Ramos (cell line): ENCODE measurements at regions not wholly inside any gene's neighbourhood (a gene's known extent, or its start where the extent isn't known, plus 50 kb on each side); places are given as distances from the start of the nearest gene placed in this dataset.
"Not testable (repeated sequence)": the region's sequence is repeated elsewhere in the genome, so short reads cannot be mapped to it uniquely, and the experiment has no call there.

Experiments
- in situ Hi-C: fragments of 300-500 bp; cut with MboI; formaldehyde crosslinking; loops from one replicate; pipeline ENCODE4 v1.14.3; 2022; ENCODE audit warnings: low sequenced_read_pairs; ENCODE audit not compliant: unreplicated experiment

DNA sequence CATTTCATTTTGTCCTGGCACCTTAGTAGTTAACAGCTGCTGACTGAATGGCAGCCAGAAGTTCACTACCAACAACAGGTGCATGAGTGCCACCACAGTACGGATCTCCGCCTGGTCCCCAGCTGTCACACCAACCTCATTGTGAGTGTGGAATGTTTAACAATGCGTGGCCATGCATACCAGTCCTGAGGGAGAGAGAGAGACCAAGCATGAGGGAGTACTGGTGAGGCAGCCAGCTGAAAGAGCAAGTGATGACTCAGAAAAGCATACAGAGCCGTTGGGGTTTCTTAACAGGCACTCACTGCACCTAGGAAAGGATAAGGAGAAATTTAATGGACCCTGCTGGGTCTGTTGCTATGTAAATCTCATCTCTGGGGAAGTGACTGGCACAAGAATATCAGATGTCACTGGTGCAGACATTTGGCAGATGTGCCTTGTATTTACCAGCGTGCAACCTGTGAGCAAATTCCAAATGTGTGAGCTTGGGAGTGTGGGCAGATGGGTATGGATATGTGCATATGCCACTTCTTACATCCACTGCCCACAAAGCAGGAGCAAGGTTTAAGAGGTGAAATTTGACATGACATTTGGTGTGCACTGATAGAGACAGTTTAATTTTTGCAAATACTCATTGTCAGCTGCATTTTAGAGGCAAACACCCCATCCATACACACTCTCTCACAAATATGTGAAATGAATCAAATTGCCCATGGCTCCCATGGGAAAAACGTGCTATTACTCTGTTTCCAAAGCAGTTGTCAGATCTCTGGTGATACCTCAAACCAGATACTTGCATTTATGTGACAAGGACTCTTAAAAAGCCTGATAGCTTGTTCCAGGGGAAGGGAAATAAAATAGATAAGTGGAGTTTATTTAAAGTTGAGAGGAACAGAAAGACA is 245.2 kb upstream of the ARPP21 start:
- in situ Hi-C loops = no loop called here

DNA sequence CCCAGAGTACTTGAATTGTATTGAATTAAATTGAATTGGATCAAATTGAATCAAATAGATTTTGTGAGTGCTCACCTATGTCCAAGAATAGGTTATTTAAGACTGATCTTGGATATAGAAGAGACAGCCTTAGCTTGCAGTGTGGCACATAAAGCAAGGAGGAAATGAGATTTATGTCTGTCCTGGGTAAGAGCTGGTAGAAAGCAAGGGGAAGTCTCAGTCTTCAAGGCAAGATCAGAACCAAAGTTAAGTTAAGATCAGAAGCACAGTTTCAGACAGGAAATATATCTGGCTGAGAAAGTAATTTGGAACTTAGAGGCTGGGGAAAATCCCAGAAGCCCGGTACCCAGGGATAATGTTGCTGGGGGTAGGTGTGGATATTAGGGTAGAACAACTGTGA is 244.4 kb upstream of the ARPP21 start:
- in situ Hi-C loops = no loop called here

DNA sequence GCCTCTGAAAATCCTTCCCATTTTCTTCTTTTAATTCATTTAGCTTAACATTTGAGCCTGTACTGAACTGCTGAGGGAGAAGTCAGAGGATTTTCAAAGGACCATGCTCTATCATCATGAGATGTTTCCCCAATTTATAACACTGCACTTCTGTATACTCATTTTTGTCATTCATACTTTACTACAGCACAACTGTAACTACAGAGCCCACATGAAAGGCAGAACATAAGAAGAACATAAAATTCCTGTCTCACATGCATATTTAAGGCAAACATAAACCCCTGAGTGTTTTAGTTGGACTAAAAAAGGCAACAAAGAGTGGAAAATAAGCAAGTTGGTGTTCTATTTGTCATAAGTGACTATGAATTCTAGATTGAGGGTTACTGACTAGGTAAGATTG is 237.7 kb upstream of the ARPP21 start:
- in situ Hi-C loops = no loop called here

GRCh38 chr3:35404571-35404970 is 234.8 kb upstream of the ARPP21 start:
- in situ Hi-C loops = no loop called here

DNA sequence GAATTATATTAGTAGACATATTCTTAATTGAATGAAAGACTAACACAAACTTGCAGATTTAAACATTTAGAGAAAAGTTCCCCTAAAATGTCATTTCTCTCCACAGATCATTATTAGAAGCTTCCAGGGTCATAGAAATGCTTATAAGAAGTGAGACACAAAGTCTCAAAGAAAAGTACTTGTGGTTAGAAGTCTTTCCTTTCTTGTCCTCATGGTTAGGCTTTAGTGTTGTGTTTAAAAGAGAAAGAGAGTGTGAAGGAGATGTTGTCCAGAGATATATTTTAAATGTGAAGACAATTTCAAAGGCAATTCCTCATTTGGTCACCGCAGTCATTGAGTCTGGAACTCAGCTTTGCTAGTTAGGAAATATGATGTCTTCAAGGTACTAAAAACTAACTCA is 230.4 kb upstream of the ARPP21 start:
- in situ Hi-C loops = no loop called here

- in situ Hi-C loops = no loop called here
Measured at GRCh38 chr3:35409991-35410390, 229.3 kb upstream of the ARPP21 start.

DNA sequence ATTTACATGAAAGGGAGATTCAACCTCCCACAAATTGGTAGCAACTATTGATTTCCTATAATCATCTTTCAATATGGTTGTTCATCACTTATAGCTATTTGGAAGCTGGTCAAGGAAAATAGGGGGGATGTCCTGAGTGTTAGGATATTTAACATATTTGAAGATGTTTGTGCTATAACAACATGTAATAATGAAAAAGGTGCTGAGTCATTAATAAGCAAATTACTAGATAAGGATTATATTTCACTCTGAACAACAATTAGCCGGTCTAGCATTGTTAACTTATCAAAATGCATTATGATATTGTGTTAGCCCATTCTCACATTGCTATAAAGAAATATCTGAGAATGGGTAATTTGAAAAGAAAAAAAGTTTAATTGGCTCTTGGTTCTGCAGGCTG is 225.8 kb upstream of the ARPP21 start:
- in situ Hi-C loops = no loop called here

DNA sequence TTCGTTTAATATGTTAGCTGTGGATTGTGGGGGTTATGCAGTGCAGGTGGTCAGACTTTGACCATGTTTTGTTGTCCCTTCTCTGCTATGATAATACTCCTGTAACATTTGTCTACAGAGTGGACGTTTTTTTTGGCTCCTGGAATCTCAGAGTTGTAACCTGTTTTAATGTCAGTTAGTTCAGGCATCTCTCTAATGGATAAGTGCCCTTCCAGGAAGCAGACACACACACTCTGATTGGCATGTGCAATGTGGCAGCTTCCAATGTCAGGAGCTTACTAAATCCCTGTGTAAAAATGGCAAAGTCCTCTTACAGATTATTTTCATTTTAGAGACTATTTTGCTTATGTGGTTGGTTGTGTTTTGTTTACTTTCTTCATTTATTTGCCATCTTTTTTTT is 222.2 kb upstream of the ARPP21 start:
- in situ Hi-C loops = no loop called here

- in situ Hi-C loops = no loop called here
Measured at GRCh38 chr3:35422101-35422500, 217.2 kb upstream of the ARPP21 start.

DNA sequence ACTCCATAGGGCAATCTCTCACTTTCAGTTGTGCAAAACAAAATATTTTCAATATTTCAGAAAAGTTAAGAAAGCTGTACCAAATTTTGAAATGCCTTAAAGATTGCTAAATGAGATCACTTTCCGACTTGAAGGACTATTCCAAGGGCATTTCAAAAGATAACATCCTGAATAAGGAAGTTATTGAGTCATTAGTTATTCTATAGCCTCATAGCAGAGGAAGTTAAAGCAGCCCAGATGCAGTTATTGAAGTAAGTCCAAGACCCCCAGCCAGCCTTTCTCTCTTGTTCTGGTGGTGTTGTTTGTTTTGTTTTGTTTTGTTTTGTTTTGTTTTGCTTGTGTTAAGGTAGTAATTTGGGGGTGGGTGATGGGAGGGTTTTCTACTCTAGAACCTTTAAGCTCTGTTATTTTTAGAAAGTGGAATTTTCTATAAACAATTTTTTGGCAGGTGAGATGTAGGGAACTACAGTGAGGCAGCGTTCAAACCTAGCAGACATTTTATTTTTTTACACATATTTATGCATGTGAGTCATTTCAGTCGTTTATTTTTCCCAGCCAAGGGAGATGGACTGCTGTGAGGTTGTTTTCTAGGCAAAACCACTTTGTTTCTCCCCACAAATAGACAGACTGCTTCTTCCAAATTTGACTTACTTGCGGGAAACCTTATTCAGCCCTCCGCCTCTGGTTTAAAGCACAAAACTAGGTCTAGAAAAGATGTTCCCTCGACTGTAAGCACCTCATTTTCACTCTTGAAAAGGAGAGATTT is 216.3 kb upstream of the ARPP21 start:
- in situ Hi-C loops = no loop called here

DNA sequence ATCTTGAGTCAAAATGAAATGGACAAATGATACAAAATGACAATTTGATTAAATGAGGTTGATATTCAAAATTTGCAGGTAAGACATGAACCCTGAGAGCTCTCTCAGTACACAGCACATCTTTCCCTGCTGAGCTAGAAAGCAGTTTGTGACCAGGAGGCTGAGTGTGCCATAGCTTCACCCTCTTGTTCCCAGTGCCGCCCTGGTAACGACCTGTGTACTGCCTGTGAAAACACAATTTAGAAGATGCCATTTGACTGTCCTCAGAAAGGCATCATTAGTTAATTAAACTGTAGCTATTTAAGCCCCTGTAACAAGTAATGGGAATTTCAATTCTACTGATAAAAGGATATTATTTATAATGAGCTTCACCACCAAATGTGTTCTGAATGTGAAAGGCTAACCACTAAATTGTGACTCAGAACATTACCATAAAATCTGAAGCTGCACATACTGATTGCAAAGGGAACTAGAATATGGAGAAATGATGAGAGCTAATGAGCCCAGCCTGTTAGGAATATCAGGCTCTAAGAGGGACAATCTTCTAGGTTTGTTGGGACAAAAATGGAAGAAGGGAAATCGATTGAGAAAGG is 212.9 kb upstream of the ARPP21 start:
- in situ Hi-C loops = no loop called here

- in situ Hi-C loops = no loop called here
Measured at GRCh38 chr3:35437381-35437780, 201.9 kb upstream of the ARPP21 start.

- in situ Hi-C loops = no loop called here
Measured at GRCh38 chr3:35438101-35438500, 201.2 kb upstream of the ARPP21 start.

GRCh38 chr3:35439663-35440062 is 199.7 kb upstream of the ARPP21 start:
- in situ Hi-C loops = no loop called here

DNA sequence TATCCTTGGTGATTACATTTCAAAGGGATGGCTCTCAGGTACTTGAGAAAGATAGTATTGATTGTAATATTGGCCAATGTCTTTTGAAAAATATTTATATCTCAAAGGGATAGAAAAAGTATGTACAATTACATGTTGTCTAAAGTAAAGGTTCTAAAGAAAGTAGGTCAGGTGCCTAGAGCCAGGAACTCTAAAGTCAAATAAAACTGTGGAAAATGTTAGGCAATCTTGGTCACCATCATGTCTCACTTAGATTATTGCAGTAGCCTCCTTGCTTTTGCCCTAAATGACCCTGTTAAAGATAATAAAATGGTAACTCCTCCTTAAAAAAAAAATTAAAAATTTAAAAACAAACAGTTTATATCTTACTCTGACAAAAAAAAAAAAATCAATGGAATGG is 198.5 kb upstream of the ARPP21 start:
- in situ Hi-C loops = no loop called here

DNA sequence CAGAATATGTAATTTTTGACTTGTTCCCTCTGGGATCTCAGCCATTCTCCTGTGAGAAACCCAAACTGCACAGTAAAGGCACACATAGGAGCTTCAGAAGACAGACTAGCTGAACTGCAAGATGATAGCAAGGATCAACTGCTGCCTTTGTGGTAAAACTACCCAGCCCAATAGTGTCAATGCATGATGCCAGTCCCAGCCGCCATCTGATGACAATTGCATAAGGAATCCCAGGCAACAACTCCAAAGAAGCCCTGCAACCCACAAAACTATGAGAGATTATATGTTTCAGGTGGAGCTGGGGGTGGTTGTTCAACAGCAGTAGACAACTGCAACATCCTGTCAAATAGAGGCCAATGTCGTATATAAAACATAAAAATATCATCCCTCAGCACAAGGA is 192.4 kb upstream of the ARPP21 start:
- in situ Hi-C loops = no loop called here

GRCh38 chr3:35448121-35448520 is 191.2 kb upstream of the ARPP21 start:
- in situ Hi-C loops = no loop called here

DNA sequence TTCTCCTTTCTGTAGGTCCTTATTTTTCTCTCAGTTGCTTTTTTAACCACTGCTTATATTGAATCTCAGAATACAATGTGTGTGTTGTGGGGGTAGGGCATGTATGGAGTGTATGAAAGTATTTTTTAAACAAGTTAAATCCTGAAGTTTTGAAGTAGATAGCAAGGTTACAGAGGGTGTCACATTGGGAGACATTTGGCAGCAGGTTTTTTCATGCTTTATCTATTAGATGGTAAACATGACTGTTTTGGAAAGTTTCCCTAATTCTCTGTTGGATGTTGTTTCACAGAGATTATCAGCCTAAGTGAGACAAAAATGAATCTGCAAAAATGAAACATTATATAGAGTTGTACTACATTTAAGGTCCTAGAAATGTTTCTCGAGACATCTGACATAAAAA is 190.6 kb upstream of the ARPP21 start:
- in situ Hi-C loops = no loop called here

DNA sequence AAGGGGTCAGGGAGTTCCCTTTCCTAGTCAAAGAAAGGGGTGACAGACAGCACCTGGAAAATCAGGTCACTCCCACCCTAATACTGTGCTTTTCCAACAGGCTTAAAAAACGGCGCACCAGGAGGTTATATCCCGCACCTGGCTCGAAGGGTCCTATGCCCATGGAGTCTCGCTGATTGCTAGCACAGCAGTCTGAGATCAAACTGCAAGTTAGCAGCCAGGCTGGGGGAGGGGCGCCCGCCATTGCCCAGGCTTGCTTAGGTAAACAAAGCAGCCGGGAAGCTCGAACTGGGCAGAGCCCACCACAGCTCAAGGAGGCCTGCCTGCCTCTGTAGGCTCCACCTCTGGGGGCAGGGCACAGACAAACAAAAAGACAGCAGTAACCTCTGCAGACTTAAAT is 184.5 kb upstream of the ARPP21 start:
- in situ Hi-C loops = not testable (repeated sequence)

- in situ Hi-C loops = no loop called here
Measured at GRCh38 chr3:35473956-35474355, 165.4 kb upstream of the ARPP21 start.

DNA sequence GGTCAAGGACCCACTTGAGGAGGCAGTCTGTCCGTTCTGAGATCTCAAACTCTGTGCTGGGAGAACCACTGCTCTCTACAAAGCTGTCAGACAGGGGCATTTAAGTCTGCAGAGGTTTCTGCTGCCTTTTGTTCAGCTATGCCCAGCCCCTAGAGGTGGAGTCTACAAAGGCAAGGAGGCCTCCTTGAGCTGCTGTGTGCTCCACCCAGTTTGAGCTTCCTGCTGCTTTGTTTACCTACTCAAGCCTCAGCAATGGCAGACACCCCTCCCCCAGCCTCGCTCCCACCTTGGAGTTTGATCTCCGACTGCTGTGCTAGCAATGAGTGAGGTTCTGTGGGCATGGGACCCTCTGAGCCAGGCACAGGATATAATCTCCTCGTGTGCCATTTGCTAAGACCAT is 156.8 kb upstream of the ARPP21 start:
- in situ Hi-C loops = not testable (repeated sequence)
